ENCODE measurements at regions not wholly inside any gene's neighbourhood (a gene's known extent, or its start where the extent isn't known, plus 50 kb on each side); places are given as distances from the start of the nearest gene placed in this dataset.
"Not testable (repeated sequence)": the region's sequence is repeated elsewhere in the genome, so short reads cannot be mapped to it uniquely, and the experiment has no call there.

DNA sequence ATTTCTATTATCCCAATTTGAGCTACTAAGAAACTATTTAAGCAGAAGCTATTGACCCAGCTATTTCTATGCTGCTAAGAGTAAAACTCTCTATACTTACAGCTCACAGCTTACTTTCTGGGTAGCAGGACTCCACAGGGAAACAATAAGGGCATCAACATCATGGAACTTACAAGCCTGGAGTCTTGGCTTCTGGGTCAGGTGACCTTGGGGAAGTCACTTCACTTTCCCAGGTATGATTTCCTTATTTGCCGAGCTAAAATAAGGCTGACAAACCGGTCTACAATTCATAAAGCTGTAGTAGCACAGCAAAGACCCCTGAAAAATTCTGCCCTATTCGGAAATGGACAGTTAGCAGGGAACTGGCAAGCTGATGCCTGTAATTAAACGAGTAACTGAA lies 278.3 kb upstream of the NR2F2 start:
- no peak for DNase-seq

DNA sequence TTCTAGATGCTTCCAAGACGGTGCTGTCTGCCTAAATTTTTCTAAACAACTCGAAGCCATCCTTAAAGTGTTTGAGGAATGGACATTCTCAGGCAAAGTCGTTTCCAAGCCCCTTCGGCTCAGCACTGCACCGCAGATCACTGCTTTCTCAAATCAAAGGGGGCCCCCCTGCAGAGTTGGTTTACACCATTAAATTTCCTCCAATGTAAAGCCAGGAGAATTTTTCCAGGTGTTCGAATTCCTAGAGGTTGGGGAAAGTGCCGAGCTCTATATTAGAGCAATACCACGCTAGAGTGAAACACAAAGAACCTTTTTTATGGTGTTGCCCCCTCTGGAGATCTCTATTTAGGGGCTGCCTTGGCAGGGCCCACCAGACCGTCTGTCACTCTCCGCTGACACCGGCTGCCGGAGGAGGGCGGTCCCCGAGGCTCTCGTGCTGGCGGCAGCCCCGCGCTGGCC lies 277.9 kb upstream of the NR2F2 start:
- no peak for DNase-seq

DNA sequence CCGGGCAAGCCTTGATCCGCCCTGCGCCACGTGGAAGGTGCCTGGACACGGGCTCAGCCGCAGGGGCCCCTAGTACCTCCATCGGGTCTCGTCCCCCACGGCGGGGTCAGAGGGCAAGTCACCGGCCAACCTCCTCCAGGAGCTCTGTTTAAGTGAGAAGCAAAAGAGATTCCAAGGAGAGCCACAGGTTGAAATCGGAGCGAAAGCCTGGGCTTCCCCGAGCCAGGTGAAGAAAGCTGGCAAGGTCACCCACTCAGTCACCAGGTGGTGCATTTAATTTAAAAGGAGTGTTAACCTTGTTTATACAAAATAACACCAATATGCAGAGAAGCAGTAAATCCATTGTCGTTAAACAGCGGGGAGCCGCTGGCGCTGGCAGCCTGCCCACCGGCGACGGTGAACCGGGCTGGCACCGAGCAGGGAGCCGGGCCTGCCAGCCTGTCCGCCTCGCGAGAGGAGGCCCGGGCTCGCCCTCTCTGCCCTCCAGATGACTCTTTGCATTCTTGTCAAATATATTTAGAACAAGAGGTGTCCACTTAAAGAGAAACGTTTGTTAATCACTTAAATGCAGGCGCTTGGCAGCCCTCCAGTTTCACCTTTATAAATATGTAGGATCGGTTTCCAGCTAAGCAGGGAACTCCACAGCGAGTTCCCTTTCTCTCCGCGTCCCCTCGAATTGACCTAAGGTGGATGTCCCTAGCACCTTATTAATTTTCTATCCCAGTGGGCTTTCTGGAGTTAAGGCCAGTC lies 277.3 kb upstream of the NR2F2 start:
- DNase-seq, result no peak

DNA sequence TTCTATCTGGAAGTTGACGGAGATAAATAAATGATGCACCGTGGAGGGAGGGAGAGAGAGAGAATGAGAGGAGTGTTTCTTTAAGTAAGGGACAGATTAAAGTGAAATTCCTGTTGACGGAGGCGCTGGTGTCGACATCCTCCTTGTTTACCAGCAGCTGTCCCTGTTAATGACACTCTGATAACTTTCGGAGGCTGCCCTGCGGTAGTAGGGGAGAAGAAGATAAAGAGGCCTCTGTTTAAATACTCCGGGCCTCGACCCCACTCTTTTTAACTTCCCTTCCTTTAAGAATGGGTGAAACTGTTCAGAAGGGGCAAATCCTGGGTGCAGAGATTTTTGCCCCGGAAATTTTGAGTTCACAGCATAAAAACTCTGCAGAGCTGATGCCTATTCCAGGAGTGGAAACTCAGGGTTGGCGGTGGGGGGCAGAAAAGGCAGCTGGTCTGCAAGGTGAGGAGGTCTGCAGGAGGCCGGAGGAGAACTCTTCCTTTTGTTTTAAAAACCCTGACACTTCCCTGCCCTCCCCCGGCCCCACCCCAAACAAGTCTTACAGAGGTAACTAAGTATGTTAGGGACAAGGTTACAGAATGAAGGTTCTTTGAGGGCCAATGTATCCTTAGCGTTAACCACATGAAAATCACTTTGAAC lies 276.6 kb upstream of the NR2F2 start:
- no peak for DNase-seq

DNA sequence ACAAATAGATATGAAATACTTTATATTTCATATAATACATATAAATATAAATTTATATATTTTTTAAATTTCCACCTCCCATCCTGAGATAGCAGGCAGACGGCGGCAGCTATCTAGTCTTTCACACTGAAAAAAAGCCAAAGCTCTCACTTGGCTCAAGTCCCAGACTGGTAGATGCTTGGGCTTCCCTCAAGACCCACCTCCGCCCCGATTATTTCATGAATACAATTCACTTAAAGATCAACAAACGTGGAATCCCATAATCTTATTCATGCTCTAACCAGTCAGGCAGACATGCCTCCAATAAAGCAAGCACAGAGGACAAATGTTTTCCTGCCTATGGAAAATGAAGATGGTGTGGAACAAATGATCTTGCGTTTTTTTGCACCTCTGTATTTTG lies 275.9 kb upstream of the NR2F2 start:
- no peak for DNase-seq

DNA sequence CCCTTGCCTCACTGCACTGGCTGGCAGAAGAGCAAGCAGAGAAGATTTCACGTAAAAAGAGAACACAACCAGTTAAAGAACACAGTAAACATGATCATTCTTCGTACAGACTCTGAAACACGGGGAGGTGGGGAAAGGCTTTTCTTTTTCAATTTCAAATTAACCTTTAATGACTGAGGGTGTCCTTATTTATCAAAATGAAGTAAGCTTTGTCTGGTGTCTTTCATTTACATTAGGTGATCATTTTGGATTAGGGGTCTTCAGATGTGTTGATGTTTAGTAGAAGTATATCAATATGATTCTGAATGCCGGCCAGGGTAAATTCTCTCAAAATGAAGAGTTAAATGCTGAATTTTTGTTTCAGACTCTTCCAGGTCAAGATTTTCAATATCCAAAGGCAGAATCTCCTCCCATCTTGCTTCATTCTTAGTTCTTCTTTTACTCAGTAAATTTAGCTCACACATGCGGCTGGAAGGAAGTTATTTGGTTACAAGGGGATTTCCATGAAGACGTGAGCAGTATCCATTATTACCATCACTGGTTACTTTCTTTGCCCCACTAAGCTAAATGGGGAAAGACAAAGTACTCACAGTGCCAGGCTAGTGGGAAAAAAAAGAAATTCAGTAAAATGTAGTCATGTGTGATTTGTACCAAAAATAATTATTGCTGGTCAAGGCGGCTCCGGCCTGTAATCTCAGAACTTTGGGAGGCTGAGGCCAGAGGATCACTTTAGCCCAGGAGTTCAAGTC lies 272.2 kb upstream of the NR2F2 start:
- DNase-seq, result no peak

DNA sequence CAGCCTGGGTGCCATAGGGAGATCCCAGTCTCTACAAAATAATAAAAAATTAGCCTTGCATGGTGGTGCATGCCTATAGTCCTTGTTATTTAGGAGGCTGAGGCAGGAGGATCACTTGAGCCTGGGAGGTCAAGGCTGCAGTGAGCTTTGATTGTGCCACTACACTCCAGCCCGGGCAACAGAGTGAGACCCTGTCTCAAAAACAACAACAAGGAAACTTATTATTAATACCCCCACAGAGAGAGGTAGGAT lies 271.7 kb upstream of the NR2F2 start:
- not testable (repeated sequence) for DNase-seq

DNA sequence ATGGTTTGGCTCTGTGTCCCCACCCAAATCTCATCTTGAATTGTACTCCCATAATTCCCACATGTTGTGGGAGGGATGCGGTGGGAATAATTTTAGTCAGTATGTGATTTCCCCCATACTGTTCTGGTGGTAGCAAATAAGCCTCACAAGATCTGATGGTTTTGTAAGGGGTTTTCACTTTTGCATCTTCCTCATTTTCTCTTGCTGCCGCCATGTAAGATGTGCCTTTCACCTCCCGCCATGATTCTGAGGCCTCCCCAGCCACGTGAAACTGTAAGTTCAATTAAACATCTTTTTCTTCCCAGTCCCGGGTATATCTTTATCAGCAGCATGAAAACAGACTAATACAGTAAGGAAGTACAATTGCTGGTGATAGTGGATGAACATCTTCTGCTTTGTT lies 269.9 kb upstream of the NR2F2 start:
- not testable (repeated sequence) for DNase-seq

DNA sequence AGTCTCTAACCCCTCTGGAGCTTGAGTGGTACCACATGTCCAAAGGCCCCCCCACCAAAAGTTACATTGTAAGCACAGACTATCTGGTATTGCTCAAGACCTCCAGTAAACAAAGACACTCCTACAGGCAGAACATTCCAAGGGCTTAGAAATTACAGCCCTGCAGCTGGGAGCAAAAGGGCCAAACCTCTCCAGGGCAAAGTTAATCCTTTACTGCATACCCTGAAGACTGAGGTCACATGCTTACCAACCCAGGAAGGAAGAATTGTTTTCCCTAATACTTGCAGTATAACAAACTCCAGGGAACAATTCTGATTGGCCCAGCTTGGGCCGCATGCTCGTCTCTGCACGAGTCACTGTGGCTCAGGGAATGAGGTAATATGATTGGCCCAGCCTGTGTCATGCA lies 266.1 kb upstream of the NR2F2 start:
- DNase-seq, result no peak

DNA sequence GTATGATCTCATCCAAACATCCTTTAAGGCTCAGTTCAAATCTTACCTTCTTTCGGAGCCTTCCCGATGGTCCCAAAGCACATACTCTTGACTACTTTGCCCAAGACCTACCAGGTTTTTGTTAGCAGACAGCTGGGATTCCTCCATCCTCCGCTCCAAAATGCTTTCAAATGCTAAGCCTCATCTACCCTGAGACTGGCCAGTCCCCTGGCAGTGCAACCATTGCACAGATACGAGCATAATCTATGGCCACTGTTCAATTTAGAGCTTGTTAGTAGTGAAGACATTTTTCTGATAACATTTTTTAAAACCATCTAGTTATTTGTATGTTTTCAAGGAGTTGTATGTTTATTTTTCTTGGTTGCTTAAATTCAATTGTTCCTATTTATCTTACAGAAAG lies 264.4 kb upstream of the NR2F2 start:
- DNase-seq, result no peak

DNA sequence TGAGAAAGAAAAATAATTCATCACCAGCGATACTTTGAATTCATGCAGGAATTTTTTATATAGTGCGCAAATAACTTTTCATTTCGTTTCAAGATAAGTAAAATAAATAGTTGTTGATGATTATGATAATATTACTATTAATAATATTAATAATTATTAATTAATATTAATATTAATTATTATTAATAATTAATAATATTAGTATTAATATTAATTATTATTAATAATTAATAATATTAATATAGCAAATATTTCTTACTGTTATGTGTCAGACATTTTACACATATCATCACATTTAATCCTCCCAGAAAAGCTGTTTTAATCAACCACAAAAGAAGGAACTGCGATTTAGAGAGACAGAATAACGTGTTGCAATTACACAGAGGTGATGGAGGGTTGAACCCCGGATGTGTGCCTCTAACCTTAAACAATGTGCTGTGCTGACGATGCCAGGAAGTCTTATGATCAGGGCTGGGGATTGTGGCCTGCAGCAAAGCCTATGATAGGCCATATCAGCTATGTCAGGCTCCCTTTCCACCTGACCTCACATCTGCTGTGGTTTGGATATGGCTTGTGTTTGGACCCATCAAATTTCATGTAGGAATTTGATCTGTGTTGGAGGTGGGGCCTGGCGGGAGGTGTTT lies 263.5 kb upstream of the NR2F2 start:
- DNase-seq, result no peak

DNA sequence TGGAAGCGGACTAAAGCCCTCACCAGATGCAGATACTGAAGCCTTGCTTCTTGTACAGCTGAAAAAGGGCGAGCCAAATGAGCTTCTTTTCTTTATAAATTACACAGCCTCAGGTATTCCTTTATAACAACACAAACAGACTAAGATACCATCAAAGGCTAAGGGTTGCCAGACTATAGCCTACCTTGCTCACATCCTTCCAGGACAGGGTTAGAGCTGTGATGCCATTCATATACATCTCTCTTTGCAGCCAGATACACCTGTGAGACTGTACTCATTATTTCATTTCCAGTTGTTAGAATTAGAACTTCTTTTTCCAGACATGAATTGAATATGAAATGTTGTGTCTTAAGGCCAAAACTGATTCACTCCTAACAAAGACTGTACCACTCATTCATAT lies 262.8 kb upstream of the NR2F2 start:
- DNase-seq, result no peak

DNA sequence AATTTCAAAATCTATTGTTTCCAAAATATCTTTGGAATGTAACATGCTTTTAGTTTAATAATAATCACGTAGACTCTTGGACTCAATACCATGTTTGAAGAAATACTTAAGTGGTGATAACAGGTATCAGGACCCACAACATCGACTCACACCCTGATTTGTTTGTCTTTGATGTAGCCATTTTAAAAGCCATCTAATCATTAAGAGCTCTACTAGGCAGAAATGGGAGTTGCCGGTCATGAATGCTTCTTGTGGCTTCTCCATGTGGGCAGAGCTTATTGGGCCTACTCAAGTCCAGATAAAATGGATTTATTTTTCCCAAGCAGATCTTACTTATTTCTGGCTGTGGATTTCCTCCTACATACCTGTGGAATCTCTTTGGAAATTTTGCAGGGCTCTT lies 261.6 kb upstream of the NR2F2 start:
- no peak for DNase-seq

DNA sequence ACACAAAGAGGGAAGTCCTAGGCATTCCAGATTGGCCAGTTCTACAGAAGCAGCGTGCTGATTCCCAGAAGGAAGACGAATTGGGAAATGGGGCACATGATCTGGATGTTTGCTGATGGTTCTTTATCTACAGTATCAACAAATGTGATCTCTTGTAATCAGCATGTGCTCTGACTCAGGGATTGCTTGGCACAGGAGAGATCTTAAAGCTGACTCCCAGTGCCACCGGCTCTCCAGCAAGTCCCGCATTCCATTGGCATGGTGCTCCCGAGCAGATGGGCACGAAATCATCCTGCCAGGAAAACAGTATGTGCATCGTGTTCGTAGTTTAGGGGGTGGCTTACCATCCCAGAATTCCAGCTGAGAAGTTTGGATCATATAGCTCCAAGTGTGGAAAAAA lies 259.9 kb upstream of the NR2F2 start:
- no peak for DNase-seq

DNA sequence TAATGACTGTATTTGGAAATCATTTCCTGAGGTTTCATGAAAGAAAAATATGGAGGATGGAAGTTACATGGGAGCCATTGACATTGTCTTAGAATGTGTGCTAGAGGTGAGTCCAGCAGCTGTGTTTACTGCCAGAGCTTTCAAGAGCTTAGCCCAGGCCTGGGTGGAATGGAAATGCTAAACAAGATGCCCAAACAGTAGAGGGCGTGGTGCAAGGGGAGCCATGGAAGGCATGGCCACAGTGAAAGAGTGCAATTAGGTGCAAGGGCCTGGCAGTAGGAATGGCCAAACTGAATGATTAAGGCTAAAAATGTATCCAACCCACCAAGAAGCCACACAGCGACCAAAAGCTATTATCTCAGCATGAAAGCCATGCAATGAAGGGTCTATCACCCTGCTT lies 257.7 kb upstream of the NR2F2 start:
- DNase-seq, result no peak

DNA sequence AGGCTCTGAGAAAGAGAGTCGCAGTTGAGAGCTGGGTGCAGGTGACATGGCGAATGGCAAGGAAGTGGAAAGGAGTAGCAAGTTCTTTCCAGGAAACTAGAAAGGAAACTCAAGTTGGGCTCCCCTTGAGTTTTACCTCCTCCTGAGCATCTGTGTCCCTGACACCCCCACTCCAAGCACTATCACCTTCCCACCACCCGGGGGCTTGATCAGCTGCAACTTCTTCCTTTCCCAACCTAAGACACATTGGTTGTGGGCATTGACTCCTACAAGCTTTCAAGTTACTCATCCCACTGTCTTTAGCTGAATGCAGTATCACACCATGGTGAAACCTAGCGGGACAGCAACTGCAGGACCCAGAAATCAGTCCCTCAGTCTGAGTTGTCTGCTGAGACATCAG lies 256.6 kb upstream of the NR2F2 start:
- DNase-seq, result no peak

DNA sequence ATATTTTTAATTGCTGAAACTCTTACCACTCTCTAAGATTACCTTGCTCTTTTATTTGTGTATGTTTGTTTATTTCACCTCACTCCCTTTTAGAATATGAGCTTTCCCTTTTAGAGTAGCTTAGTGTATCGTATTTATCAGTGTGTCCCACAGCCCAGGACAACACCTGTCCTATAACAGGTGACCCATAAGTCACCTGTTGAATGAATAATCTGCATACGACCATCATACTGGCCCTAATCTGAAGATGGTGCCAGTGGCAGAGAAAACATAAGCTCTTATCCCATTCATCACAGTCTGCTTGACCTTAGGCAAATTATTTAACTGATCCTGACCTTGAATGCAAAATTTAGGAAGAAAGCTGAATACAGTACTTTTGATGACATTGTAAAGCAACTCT lies 254.6 kb upstream of the NR2F2 start:
- DNase-seq, result no peak

DNA sequence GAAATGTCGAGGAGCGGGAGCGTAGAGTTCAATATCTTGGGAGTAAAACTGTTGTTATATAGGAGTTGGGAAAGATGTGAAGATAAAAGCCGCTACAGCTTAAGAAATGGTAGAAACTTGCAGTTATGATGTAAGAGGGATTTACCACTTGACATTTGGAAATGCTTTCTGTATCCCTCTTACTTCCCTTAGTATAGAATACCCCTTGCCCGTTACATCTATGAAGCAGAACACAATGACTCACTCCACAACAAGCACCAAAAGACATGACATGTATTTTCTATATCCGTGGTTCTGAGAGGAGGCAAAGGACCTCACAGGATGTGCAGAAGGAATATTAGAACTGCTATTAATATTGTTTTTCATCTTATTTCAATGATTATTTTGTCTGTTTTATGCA lies 254.2 kb upstream of the NR2F2 start:
- DNase-seq, result no peak

DNA sequence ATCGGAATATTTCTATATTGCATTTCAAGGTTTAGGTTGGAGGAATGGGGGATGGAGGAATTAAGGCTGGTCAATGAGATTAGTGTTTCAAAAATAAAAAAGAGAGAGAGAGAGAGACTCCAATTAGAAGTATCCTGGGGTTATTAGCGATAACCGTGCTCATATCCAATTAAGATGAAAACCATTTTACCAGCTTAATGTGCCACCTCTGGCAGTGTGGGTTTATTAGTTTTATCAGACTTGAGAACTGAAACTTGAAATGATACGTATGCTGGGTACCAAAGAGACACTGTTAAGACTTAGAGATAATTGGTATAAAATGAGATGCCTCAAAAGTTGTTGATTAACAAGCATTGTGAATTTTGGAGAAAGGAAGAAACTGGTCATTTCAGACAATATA lies 251.5 kb upstream of the NR2F2 start:
- DNase-seq, result no peak

DNA sequence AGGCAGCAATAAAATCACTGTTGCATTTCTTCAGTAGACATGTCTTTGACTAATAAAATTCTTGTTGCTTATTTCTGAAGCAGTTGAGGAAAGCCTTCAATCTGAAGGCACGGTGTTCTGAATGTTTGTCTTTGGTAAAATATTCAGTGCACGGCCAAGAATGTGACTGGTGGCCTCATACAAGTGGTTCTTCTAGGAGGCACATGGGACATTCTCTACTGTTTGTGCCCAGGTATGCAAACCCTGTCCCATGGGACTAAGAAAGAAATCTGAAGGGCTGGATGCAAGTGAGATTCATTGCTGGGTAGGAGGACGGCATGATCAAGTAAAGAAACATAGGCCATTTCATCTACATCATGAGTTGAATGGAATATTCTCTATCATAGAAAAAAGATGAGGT lies 250.6 kb upstream of the NR2F2 start:
- no peak for DNase-seq

DNA sequence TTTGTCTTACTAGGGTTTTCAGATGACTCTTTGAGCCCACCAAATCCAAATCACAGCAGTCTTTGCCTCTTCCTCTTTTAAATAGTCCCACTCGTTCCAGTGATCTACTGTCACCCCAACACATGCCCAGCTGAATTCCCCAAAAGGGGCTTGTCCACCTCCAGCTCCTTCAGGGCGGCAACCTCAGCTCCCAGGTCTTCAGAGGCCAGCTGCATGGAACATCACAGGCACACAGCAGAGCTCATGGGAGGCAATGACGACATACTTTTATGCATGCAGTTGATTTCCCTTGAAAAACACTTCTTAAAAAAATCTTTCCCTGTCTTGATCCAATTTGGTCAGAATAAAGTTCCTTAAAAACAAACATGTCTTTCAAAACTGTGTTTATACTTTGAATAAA lies 244.3 kb upstream of the NR2F2 start:
- DNase-seq, result no peak

DNA sequence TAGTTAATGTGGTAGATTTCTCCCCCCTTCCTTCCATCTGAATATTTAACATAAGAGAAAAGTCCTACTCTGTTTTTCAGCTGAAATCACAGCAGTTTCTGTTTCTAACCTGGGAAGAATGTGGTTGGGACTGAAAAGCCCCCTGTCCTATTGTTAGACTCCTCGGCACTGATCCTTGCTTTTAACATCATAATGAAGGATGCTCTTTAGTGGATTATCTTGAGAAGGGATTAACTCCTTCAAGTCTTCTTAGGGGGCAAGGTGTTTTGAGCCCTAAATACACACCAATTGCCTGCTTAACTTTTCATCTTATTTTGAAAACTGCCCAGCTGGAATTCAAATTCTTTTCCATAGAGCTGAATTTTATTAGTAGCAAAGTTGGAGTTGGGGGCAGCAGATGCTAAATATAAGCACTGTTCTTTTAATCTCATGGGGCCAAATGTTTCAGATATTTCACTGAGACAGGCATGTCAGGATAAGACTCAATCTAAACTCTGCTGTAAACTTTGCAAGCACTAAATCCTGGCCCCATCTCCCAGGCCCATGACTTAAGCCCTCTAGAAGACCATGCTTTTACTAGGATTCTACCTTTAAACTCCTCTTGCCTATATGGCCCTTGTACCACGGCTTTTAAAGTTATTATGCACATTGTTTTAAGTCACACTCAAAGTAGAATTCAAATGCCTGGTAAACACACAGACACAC lies 243.2 kb upstream of the NR2F2 start:
- no peak for DNase-seq

DNA sequence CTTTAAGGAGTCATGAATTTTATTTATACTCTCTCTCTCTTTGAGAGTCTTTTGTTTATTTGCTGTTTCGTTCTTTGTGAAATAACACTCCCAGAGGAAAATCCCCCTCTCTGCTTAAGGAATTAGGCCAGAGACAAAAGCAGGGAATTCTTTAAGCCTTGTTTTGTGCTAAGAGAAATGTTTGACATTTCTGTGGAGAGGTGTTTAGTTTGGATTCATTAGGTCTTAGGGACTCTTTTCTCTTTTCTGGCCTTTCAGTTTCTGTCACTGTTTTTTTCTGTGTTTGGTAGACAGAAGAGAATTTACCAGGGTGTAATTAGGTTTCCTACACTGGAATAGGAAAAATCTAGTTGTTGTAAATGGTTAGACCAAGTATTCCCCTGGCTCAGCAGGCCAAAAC lies 241.8 kb upstream of the NR2F2 start:
- DNase-seq, result no peak

Measured in CD4-positive, alpha-beta T cell treated with Interleukin-12 subunit alpha and Interleukin-12 subunit beta, for 1 hour (primary cell).